ENCODE measurements at regions not wholly inside any gene's neighbourhood (a gene's known extent, or its start where the extent isn't known, plus 50 kb on each side); places are given as distances from the start of the nearest gene placed in this dataset.

GRCh38 chr20:4613718-4614620 is 72.3 kb upstream of the PRNP start:
- no peaks in the 10 kb centered on the region for H3K9me2 ChIP-seq (ENCODE audit: insufficient read depth)
- H2AFZ ChIP-seq (ENCODE audit: low read depth, low read length, poor library complexity, severe bottlenecking): peak overlapping the region; percentile 100
- ChIA-PET POLR2A (interaction anchor here (1.0 kb wide), 1 partner anchor 9 kb away, joined by 3 read pairs; no protein-coding TSS in a partner anchor), CTCF (interaction anchor here (0.6 to 1.2 kb wide), 15 partner anchors 9 to 486 kb away, joined by 3 to 50 read pairs (median 5); partner anchors contain the start of gene PRND), RAD21 (ENCODE audit: low non-redundant PET in 1 of 2, low total read pairs in 2 of 2, uncharacterized antibody in 2 of 2, unreplicated experiment in 2 of 2) (interaction anchor here (0.5 to 1.0 kb wide), 4 partner anchors 71 to 120 kb away, joined by 3 to 5 read pairs (median 3); no protein-coding TSS in a partner anchor)
- H3K9me3 ChIP-seq (ENCODE audit: control insufficient read depth in 1 of 2, insufficient read depth in 1 of 2, low read depth in 1 of 2, low read length in 2 of 2): no peaks in the 10 kb centered on the region
- no peaks in the 10 kb centered on the region for H3K27me3 ChIP-seq (ENCODE audit: insufficient read depth, low read length)
- ATAC-seq (peak; percentile 92), DNase-seq (ENCODE audit: low read depth, low spot score) (peak; percentile 54)
- no TSS peak for BruUV-seq (replicated peaks)
- TF ChIP-seq CTCF (IDR thresholded peaks at IDR 0.05 in 2 of 3, conservative IDR thresholded peaks at IDR 0.05 in 1 of 3; ENCODE audit: borderline replicate concordance in 1 of 3, insufficient read depth in 1 of 3, low read depth in 2 of 3, low read length in 2 of 3) (peak; percentile 60 to 90 (median 70)), POLR2A (IDR thresholded peaks at IDR 0.05; ENCODE audit: borderline replicate concordance, extremely low read depth, insufficient read depth, insufficient read length) (no peak), RAD21 (IDR thresholded peaks at IDR 0.05; ENCODE audit: low read depth) (peak; percentile 91), ZFX (IDR thresholded peaks at IDR 0.05) (no peak)
- no peak overlapping the region for H3K27ac ChIP-seq (ENCODE audit: low read depth, low read length)
- no peaks in the 10 kb centered on the region for H3K36me3 ChIP-seq (ENCODE audit: control insufficient read depth in 1 of 2, insufficient read depth in 2 of 2, low read length in 2 of 2)
- H3K4me3 ChIP-seq (replicated peaks in 1 of 2; ENCODE audit: low read depth in 1 of 2, low read length in 2 of 2): peak overlapping the region in 1 of 2 experiments; percentile 17; a peak in 1 of 4 replicates
- H3K9ac ChIP-seq (ENCODE audit: low read length): no peak overlapping the region
- H3K79me2 ChIP-seq (ENCODE audit: insufficient read depth, low read length): no peaks in the 10 kb centered on the region
- intact Hi-C loops (cut with micrococcal nuclease): loop anchor here (1.0 kb wide), 1 partner anchor 106 kb away; no protein-coding TSS in a partner anchor
- H3K4me2 ChIP-seq (ENCODE audit: low read length): peak overlapping the region; percentile 64
- peaks cover 15 to 16% of the 10 kb centered on the region in 2 experiments for H3K4me1 ChIP-seq (ENCODE audit: control insufficient read depth in 1 of 2, insufficient read depth in 2 of 2, low read length in 2 of 2)
- no peaks in the 10 kb centered on the region for H4K20me1 ChIP-seq (ENCODE audit: insufficient read depth)

- no peaks in the 10 kb centered on the region for H3K36me3 ChIP-seq (ENCODE audit: control insufficient read depth in 1 of 2, insufficient read depth in 2 of 2, low read length in 2 of 2)
- H4K20me1 ChIP-seq (ENCODE audit: insufficient read depth): no peaks in the 10 kb centered on the region
- no peak overlapping the region for H3K27ac ChIP-seq (ENCODE audit: low read depth, low read length)
- peak overlapping the region; percentile 64 for H3K4me2 ChIP-seq (ENCODE audit: low read length)
- ATAC-seq: no peak
- intact Hi-C loops (cut with micrococcal nuclease): no loop called here
- H3K9me3 ChIP-seq (ENCODE audit: control insufficient read depth in 1 of 2, insufficient read depth in 1 of 2, low read depth in 1 of 2, low read length in 2 of 2): no peaks in the 10 kb centered on the region
- H3K4me3 ChIP-seq (replicated peaks in 1 of 2; ENCODE audit: low read depth in 1 of 2, low read length in 2 of 2): no peak overlapping the region
- RAD21 ChIA-PET (ENCODE audit: low non-redundant PET in 1 of 2, low total read pairs in 2 of 2, uncharacterized antibody in 2 of 2, unreplicated experiment in 2 of 2): interaction anchor here (0.8 to 1.0 kb wide), 3 partner anchors 72 to 107 kb away, joined by 3 to 5 read pairs (median 3); no protein-coding TSS in a partner anchor
- no peaks in the 10 kb centered on the region for H3K9me2 ChIP-seq (ENCODE audit: insufficient read depth)
- H2AFZ ChIP-seq (ENCODE audit: low read depth, low read length, poor library complexity, severe bottlenecking): no peak overlapping the region
- DNase-seq (ENCODE audit: low read depth, low spot score): no peak
- no peak overlapping the region for H3K9ac ChIP-seq (ENCODE audit: low read length)
- CTCF ChIA-PET: interaction anchor here (0.6 to 1.2 kb wide), 15 partner anchors 8 to 487 kb away, joined by 3 to 50 read pairs (median 5); partner anchors contain the start of gene PRND
- POLR2A ChIA-PET: interaction anchor here (1.0 kb wide), 1 partner anchor 8 kb away, joined by 3 read pairs; no protein-coding TSS in a partner anchor
- H3K4me1 ChIP-seq (ENCODE audit: control insufficient read depth in 1 of 2, insufficient read depth in 2 of 2, low read length in 2 of 2): peaks cover 15 to 16% of the 10 kb centered on the region in 2 experiments
- no TSS peak for BruUV-seq (replicated peaks)
- H3K27me3 ChIP-seq (ENCODE audit: insufficient read depth, low read length): no peaks in the 10 kb centered on the region
- H3K79me2 ChIP-seq (ENCODE audit: insufficient read depth, low read length): no peaks in the 10 kb centered on the region
- TF ChIP-seq SRF (IDR thresholded peaks at IDR 0.05; ENCODE audit: low read depth) (no peak), ZFX (IDR thresholded peaks at IDR 0.05) (no peak), ATF3 (IDR thresholded peaks at IDR 0.05) (no peak), MAX (IDR thresholded peaks at IDR 0.05) (no peak), EZH2 (IDR thresholded peaks at IDR 0.05) (no peak), ELF1 (IDR thresholded peaks at IDR 0.05; ENCODE audit: borderline replicate concordance, low read depth) (no peak), SIN3A (IDR thresholded peaks at IDR 0.05; ENCODE audit: low read depth) (no peak), CBX3 (IDR thresholded peaks at IDR 0.05; ENCODE audit: low read depth) (no peak), TCF7L2 (IDR thresholded peaks at IDR 0.05; ENCODE audit: borderline replicate concordance, extremely low read depth, insufficient read depth, insufficient read length) (no peak), POLR2AphosphoS5 (IDR thresholded peaks at IDR 0.05; ENCODE audit: low read depth, low read length) (no peak), EGR1 (IDR thresholded peaks at IDR 0.05; ENCODE audit: low read depth) (no peak), JUND (IDR thresholded peaks at IDR 0.05) (no peak)
Observed at GRCh38 chr20:4613184-4613583, 73.1 kb upstream of the PRNP start.
